ENCODE measurements at regions not wholly inside any gene's neighbourhood (a gene's known extent, or its start where the extent isn't known, plus 50 kb on each side); places are given as distances from the start of the nearest gene placed in this dataset.

DNA sequence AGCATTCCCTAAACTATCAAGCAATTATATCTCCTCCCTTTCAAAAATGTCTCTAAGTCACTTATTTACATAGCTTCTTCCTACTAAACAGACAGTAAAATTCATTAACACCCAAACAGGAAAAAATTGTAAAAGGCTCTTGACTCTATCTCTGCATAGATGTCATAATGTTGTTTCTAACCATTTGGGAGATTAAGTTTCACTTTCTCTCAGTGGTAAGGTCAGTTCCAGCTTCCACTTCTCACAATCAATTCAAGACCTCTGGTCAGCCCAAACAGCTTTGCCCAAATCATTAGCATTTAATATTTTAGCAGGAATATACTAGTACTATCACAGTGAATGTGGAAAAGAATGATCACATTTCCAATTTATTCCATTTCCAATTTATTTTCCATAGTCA is 374.3 kb upstream of the MC4R start:
- no peak for DNase-seq (ENCODE audit: low read depth, low spot score)
- POLR2A ChIA-PET, result no interaction called here
- CTCF ChIA-PET, result no interaction called here
- no peak overlapping the region for H3K4me3 ChIP-seq (ENCODE audit: low read depth, low read length)
- TF ChIP-seq, protein P1, sequence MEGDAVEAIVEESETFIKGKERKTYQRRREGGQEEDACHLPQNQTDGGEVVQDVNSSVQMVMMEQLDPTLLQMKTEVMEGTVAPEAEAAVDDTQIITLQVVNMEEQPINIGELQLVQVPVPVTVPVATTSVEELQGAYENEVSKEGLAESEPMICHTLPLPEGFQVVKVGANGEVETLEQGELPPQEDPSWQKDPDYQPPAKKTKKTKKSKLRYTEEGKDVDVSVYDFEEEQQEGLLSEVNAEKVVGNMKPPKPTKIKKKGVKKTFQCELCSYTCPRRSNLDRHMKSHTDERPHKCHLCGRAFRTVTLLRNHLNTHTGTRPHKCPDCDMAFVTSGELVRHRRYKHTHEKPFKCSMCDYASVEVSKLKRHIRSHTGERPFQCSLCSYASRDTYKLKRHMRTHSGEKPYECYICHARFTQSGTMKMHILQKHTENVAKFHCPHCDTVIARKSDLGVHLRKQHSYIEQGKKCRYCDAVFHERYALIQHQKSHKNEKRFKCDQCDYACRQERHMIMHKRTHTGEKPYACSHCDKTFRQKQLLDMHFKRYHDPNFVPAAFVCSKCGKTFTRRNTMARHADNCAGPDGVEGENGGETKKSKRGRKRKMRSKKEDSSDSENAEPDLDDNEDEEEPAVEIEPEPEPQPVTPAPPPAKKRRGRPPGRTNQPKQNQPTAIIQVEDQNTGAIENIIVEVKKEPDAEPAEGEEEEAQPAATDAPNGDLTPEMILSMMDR (IDR thresholded peaks at IDR 0.05; ENCODE audit: insufficient read depth, low read length, missing control alignments), result no peak

DNA sequence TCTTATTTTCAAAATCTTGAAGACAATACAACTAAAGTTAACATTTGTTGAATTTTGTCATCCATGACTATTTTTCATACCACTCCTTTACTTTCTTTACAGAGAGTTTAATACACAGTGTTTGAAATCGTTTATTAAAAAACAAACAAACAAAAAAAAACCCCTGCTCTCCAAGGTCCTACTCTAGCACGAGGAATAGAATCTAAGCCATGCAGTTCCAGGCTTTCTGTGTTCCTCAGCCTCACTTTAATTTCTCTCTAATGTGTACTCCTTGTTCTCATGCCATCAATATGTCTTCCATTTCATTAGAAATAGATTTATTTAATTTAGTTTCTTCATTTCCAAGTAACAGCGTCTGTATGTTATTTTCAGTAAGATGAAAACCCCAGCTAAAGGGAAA is 381.2 kb upstream of the MC4R start:
- POLR2A ChIA-PET, result no interaction called here
- H3K4me3 ChIP-seq (ENCODE audit: low read depth, low read length), result no peak overlapping the region
- no peak for DNase-seq (ENCODE audit: low read depth, low spot score)
- TF ChIP-seq, protein P1 (IDR thresholded peaks at IDR 0.05; ENCODE audit: insufficient read depth, low read length, missing control alignments), result no peak
- CTCF ChIA-PET, result no interaction called here

DNA sequence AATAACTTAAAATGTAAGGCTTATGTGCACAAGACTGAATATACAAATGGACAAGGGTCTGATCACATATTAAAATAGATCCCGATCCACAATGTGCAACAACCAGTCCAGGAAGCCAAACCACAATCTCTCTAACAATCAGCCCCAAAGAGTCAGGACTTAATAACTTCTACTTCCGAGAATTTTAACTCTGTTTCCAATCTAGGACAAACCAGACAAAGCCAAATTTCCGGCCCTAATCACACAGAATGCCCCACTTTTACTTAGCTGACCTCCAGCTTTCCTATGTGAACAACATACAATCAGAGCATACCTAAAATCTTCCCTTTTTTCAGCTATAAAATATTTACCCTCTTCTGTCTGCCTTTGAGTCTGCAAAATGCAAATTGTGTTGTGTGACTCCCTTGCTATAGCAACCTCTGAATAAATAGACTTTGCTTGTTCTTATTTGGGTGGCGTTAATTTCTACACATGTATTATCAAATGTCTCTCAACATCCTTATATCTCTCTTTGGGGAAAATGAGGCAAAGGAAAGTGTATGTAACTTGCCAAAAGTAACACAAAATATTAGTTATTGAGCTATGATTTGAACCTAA is 381.9 kb upstream of the MC4R start:
- CTCF ChIA-PET, result no interaction called here
- POLR2A ChIA-PET, result interaction anchor here (0.5 kb wide), 1 partner anchor 138 kb away, joined by 3 read pairs; no protein-coding TSS in a partner anchor
- TF ChIP-seq, protein P1 (IDR thresholded peaks at IDR 0.05; ENCODE audit: insufficient read depth, low read length, missing control alignments), result no peak
- no peak for DNase-seq (ENCODE audit: low read depth, low spot score)
- no peak overlapping the region for H3K4me3 ChIP-seq (ENCODE audit: low read depth, low read length)

DNA sequence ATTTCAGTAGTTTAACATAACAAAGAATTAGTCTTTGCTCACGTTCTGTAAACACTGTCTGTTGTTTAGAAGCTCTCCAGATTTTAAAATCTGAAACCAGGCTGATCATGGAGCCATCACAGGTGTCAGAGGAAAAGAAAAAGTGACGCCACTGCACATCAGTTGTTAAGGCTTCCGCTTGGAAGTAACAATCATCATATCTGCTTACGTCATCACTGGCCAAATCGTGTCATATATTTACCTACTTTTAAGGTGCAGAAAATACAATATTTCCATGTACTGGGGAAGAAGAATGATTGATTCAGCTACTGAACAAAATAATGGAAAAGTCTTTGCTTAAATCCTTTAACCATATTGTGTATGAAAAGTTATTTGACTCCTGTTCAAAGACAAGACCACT is 382.6 kb upstream of the MC4R start:
- ChIA-PET POLR2A (no interaction called here), CTCF (no interaction called here)
- H3K4me3 ChIP-seq (ENCODE audit: low read depth, low read length), result no peak overlapping the region
- no peak for DNase-seq (ENCODE audit: low read depth, low spot score)
- TF ChIP-seq, protein P1 (IDR thresholded peaks at IDR 0.05; ENCODE audit: insufficient read depth, low read length, missing control alignments), result no peak

DNA sequence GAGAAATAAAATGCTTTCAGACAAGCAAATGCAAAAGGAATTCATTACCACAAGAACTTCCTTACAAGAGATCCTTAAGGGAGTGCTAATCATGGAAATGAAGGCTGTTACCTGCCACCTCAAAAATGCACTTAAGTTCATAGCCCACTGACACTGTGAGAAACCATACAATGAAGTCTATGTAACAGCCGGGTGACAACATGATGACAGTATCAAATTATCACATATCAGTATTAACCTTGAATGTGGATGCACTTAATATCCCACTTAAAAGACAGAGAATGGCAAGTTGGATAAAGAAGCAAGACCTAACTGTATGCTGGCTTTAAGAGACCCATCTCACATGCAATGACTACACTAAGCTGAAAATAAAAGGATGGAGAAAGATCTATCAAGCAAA is 403.4 kb upstream of the MC4R start:
- no peak for DNase-seq (ENCODE audit: low read depth, low spot score)
- POLR2A ChIA-PET, result no interaction called here
- TF ChIP-seq, protein P1 (IDR thresholded peaks at IDR 0.05; ENCODE audit: insufficient read depth, low read length, missing control alignments), result no peak
- no peak overlapping the region for H3K4me3 ChIP-seq (ENCODE audit: low read depth, low read length)
- CTCF ChIA-PET, result no interaction called here

DNA sequence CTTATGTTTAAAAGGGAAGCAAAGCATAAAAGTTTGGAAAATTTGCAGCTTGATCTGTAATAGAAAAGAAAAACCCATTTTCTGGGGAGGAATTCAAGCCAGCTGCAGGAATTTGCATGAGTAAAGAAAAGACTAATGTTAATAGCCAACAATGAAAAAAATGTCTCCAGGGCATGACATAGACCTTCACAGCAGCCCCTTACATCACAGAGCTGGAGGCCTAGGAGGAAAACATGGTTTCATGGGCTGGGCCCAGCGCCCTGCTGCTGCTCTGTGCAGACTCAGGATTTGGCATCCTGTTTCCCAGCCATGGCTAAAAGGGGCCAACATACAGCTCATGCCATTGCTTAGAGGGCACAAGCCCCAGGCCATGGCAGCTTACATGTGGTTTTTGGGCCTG is 411.6 kb upstream of the MC4R start:
- TF ChIP-seq, protein P1 (IDR thresholded peaks at IDR 0.05; ENCODE audit: insufficient read depth, low read length, missing control alignments), result no peak
- DNase-seq (ENCODE audit: low read depth, low spot score), result no peak
- ChIA-PET CTCF (no interaction called here), POLR2A (no interaction called here)
- no peak overlapping the region for H3K4me3 ChIP-seq (ENCODE audit: low read depth, low read length)

All from AG04449 (cell line).